DOHH2 (cell line): ENCODE measurements at regions not wholly inside any gene's neighbourhood (a gene's known extent, or its start where the extent isn't known, plus 50 kb on each side); places are given as distances from the start of the nearest gene placed in this dataset.

Experiments
- H3F3A ChIP-seq: fragments of 200-600 bp; sonication (generic), shearing (Covaris generic); 2 replicates; pipeline ENCODE4 v1.6.0; 2016; ENCODE audit warnings: antibody characterized with exemption, mild to moderate bottlenecking; ENCODE audit not compliant: control insufficient read depth, insufficient read depth
- H3K27ac ChIP-seq: fragments of 200-600 bp; sonication (generic); 2 replicates; pipeline ENCODE4 v1.5.1; 2014; ENCODE audit warnings: low read depth, mild to moderate bottlenecking, low read length, moderate library complexity
- H3K27me3 ChIP-seq: fragments of 200-600 bp; sonication (generic); 2 replicates; pipeline ENCODE4 v1.6.1; 2014; ENCODE audit warnings: mild to moderate bottlenecking, low read length, mixed read lengths; ENCODE audit not compliant: control insufficient read depth
- H3K36me3 ChIP-seq: fragments of 200-600 bp; sonication (generic); 2 replicates; pipeline ENCODE4 v1.6.1; 2014; ENCODE audit warnings: mild to moderate bottlenecking, low read length, moderate library complexity, mixed read lengths; ENCODE audit not compliant: control insufficient read depth
- H3K4me1 ChIP-seq: fragments of 200-600 bp; sonication (generic); 2 replicates; pipeline ENCODE4 v1.6.1; 2014; ENCODE audit warnings: mild to moderate bottlenecking, low read length, mixed read lengths; ENCODE audit not compliant: control insufficient read depth
- H3K4me2 ChIP-seq: fragments of 200-600 bp; sonication (generic); 2 replicates; pipeline ENCODE4 v1.6.0; 2014; ENCODE audit warnings: mild to moderate bottlenecking, low read length, moderate library complexity
- H3K4me3 ChIP-seq: fragments of 200-600 bp; sonication (generic); 2 replicates; pipeline ENCODE4 v1.5.1; 2014; ENCODE audit warnings: mild to moderate bottlenecking, low read length, mixed read lengths
- H3K79me2 ChIP-seq: fragments of 200-600 bp; sonication (generic); 2 replicates; pipeline ENCODE4 v1.6.1; 2014; ENCODE audit warnings: mild to moderate bottlenecking, low read length, mixed read lengths; ENCODE audit not compliant: control insufficient read depth
- H3K9me2 ChIP-seq: fragments of 200-600 bp; sonication (generic); replicated peaks from 2 replicates; pipeline ENCODE4 v1.6.1; 2014; ENCODE audit warnings: mild to moderate bottlenecking, low read length, mixed read lengths; ENCODE audit not compliant: control insufficient read depth
- H3K9me3 ChIP-seq: fragments of 200-600 bp; sonication (generic); 2 replicates; pipeline ENCODE4 v1.6.1; 2014; ENCODE audit warnings: antibody characterized with exemption, low read length, mixed read lengths; ENCODE audit not compliant: control insufficient read depth, insufficient read depth
- H4K20me1 ChIP-seq: fragments of 200-600 bp; sonication (generic); 2 replicates; pipeline ENCODE4 v1.6.0; 2014; ENCODE audit warnings: low read depth, mild to moderate bottlenecking, antibody characterized with exemption, low read length, moderate library complexity; ENCODE audit not compliant: control insufficient read depth, insufficient read depth
- CTCF ChIP-seq: fragments of 200-600 bp; sonication (generic); IDR thresholded peaks from one replicate; pipeline ENCODE4 v1.5.1; 2014; ENCODE audit warnings: antibody characterized with exemption, mild to moderate bottlenecking, low read depth, low read length; ENCODE audit not compliant: poor library complexity, severe bottlenecking
- EZH2phosphoT487 ChIP-seq: fragments of 200-600 bp; sonication (generic); IDR thresholded peaks from 2 replicates; pipeline ENCODE4 v1.6.1; 2017; ENCODE audit warnings: borderline replicate concordance, mild to moderate bottlenecking, antibody characterized with exemption, low read length, moderate library complexity, mixed read lengths

GRCh38 chr3:35908366-35909232 lies 269.3 kb downstream of the ARPP21 start:
- Histone ChIP-seq H3K4me3 (no peak overlapping the region), H3F3A (no peaks in the 10 kb centered on the region), H3K4me2 (no peak overlapping the region), H3K4me1 (no peaks in the 10 kb centered on the region), H3K79me2 (no peaks in the 10 kb centered on the region), H3K27me3 (peaks cover 2% of the 10 kb centered on the region; the same call in 1 of the 2 replicates), H3K27ac (no peak overlapping the region), H4K20me1 (no peaks in the 10 kb centered on the region), H3K36me3 (no peaks in the 10 kb centered on the region), H3K9me2 (no peaks in the 10 kb centered on the region), H3K9me3 (no peaks in the 10 kb centered on the region)
- TF ChIP-seq EZH2phosphoT487 (no peak), CTCF (peak; percentile 71)

GRCh38 chr3:35919160-35919559 lies 279.8 kb downstream of the ARPP21 start:
- Histone ChIP-seq H3K9me3 (no peaks in the 10 kb centered on the region), H3K9me2 (no peaks in the 10 kb centered on the region), H3K4me1 (no peaks in the 10 kb centered on the region), H3F3A (no peaks in the 10 kb centered on the region), H3K4me3 (no peak overlapping the region), H3K27ac (no peak overlapping the region), H3K36me3 (no peaks in the 10 kb centered on the region), H3K4me2 (no peak overlapping the region), H4K20me1 (no peaks in the 10 kb centered on the region), H3K79me2 (no peaks in the 10 kb centered on the region), H3K27me3 (no peaks in the 10 kb centered on the region)
- TF ChIP-seq EZH2phosphoT487 (no peak), CTCF (no peak)

GRCh38 chr3:35921718-35922117 lies 282.4 kb downstream of the ARPP21 start:
- H3K4me2 ChIP-seq: no peak overlapping the region
- H4K20me1 ChIP-seq: no peaks in the 10 kb centered on the region
- no peaks in the 10 kb centered on the region for H3K9me2 ChIP-seq
- no peak overlapping the region for H3K4me3 ChIP-seq
- no peaks in the 10 kb centered on the region for H3K36me3 ChIP-seq
- H3K9me3 ChIP-seq: no peaks in the 10 kb centered on the region
- no peaks in the 10 kb centered on the region for H3F3A ChIP-seq
- no peak overlapping the region for H3K27ac ChIP-seq
- no peaks in the 10 kb centered on the region for H3K4me1 ChIP-seq
- no peaks in the 10 kb centered on the region for H3K79me2 ChIP-seq
- H3K27me3 ChIP-seq: no peaks in the 10 kb centered on the region
- TF ChIP-seq EZH2phosphoT487: no peak
- TF ChIP-seq CTCF: no peak
